ENCODE measurements at regions not wholly inside any gene's neighbourhood (a gene's known extent, or its start where the extent isn't known, plus 50 kb on each side); places are given as distances from the start of the nearest gene placed in this dataset.

DNA sequence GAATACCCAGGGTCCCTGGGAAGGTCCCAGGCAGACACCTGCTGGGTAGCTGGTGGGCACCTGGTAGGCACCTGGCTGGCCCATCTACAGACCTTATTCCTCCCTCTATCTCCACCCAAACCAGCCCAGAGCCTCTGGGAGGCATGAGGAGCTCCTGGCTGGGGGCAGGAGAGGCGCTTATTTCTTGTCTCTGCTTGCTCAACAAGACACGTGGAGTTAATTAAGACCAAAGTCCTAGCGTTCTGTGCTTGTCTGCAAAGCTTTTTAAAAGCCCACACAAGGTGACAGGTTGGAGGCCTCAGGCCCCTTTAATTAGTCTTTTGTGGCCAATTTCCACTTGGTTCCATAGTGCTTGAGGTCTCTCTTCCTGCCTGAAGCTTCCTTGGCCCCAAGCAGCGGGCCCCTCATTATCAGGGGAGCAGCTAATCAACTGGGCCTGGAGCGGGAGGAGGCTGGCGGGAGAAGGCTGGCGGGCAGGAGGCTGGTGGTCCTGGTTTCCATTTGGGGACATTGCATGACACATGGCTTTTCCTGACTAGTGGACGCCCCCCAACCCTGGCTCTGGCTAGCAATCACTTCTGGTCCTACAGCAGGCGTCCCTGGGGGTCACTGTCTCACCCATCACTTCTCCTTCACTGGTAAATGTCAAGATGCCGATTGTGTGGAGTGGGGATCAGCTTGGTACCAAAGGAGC lies 65.4 kb upstream of the HDAC4 start:
- Histone ChIP-seq H3K27me3 (ENCODE audit: insufficient read depth, low read length) (no peaks in the 10 kb centered on the region), H3K4me3 (ENCODE audit: low read length) (no peak overlapping the region), H3K9ac (ENCODE audit: low read depth, low read length) (no peak overlapping the region), H3K36me3 (ENCODE audit: insufficient read depth, low read length) (no peaks in the 10 kb centered on the region), H3K4me1 (ENCODE audit: insufficient read depth, low read length) (no peaks in the 10 kb centered on the region), H3K9me3 (ENCODE audit: insufficient read depth, low read depth, low read length) (peaks cover 9% of the 10 kb centered on the region), H3K27ac (ENCODE audit: low read depth, low read length) (no peak overlapping the region)
- WGBS, result 89% methylated on average over 10 of the region's 10 CpGs

- Histone ChIP-seq H3K4me3 (ENCODE audit: low read length) (no peak overlapping the region), H3K4me1 (ENCODE audit: insufficient read depth, low read length) (no peaks in the 10 kb centered on the region), H3K27ac (ENCODE audit: low read depth, low read length) (no peak overlapping the region), H3K9ac (ENCODE audit: low read depth, low read length) (no peak overlapping the region), H3K27me3 (ENCODE audit: insufficient read depth, low read length) (no peaks in the 10 kb centered on the region), H3K9me3 (ENCODE audit: insufficient read depth, low read depth, low read length) (peaks cover 5% of the 10 kb centered on the region; the same call in 1 of the 2 replicates), H3K36me3 (ENCODE audit: insufficient read depth, low read length) (no peaks in the 10 kb centered on the region)
- WGBS, result 92% methylated on average over 31 of the region's 31 CpGs
Observed at GRCh38 chr2:239465017-239466001, 64.5 kb upstream of the HDAC4 start.

GRCh38 chr2:239464166-239465016 lies 63.6 kb upstream of the HDAC4 start:
- Histone ChIP-seq H3K4me1 (ENCODE audit: insufficient read depth, low read length) (no peaks in the 10 kb centered on the region), H3K36me3 (ENCODE audit: insufficient read depth, low read length) (no peaks in the 10 kb centered on the region), H3K4me3 (ENCODE audit: low read length) (no peak overlapping the region), H3K9ac (ENCODE audit: low read depth, low read length) (no peak overlapping the region), H3K27me3 (ENCODE audit: insufficient read depth, low read length) (no peaks in the 10 kb centered on the region), H3K27ac (ENCODE audit: low read depth, low read length) (no peak overlapping the region), H3K9me3 (ENCODE audit: insufficient read depth, low read depth, low read length) (peaks cover 3% of the 10 kb centered on the region; the same call in 1 of the 2 replicates)
- 94% methylated on average over 21 of the region's 21 CpGs for WGBS

- Histone ChIP-seq H3K27ac (ENCODE audit: low read depth, low read length) (no peak overlapping the region), H3K9me3 (ENCODE audit: insufficient read depth, low read depth, low read length) (no peaks in the 10 kb centered on the region), H3K27me3 (ENCODE audit: insufficient read depth, low read length) (no peaks in the 10 kb centered on the region), H3K4me3 (ENCODE audit: low read length) (no peak overlapping the region), H3K9ac (ENCODE audit: low read depth, low read length) (no peak overlapping the region), H3K36me3 (ENCODE audit: insufficient read depth, low read length) (no peaks in the 10 kb centered on the region), H3K4me1 (ENCODE audit: insufficient read depth, low read length) (no peaks in the 10 kb centered on the region)
- WGBS, result 93% methylated on average over 16 of the region's 16 CpGs
Observed at GRCh38 chr2:239463541-239464165, 62.8 kb upstream of the HDAC4 start.

DNA sequence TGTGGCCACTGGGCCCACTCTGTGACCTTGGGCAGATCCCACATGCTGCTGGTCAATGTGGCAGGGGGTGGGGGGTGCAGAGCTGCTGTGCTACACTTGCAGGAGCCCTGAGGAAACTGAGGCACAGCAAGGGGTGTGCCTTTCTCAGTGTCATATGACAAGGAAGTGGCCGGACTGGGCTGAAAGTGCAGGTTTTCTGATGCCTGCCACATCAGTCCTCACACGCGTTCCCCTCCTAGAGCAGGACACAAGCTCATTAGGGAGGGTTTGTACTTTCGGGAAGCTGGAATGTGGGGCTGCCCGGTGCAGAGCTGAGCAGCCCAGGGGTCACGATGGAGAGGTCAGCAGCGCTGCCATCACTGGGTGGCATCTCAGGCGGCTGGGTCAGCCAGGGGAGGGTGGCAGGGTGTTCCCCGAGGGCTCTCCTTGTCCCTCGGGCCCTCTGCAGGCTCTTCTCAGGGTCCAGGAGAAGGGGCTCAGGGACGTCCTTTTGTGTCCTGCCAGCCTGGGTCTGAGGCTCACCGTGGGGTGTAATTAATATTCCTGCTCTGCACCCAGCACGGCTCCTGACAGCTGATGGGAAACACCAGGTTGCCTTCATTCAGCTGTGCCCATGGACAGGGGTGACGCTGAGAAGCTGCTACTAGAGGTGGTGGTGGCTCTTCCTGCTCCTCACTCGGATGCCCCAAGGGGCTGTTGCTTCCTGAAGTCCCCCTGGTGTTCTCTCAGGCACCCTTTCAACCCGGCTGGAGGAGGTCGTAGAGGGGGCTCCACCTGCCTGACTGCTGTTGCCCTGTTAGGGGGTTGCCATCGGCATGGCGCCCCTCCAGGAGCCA lies 62.1 kb upstream of the HDAC4 start:
- H3K9me3 ChIP-seq (ENCODE audit: insufficient read depth, low read depth, low read length), result no peaks in the 10 kb centered on the region
- no peaks in the 10 kb centered on the region for H3K4me1 ChIP-seq (ENCODE audit: insufficient read depth, low read length)
- H3K27me3 ChIP-seq (ENCODE audit: insufficient read depth, low read length), result no peaks in the 10 kb centered on the region
- H3K9ac ChIP-seq (ENCODE audit: low read depth, low read length), result no peak overlapping the region
- no peaks in the 10 kb centered on the region for H3K36me3 ChIP-seq (ENCODE audit: insufficient read depth, low read length)
- H3K4me3 ChIP-seq (ENCODE audit: low read length), result no peak overlapping the region
- H3K27ac ChIP-seq (ENCODE audit: low read depth, low read length), result no peak overlapping the region
- WGBS, result 92% methylated on average over 19 of the region's 19 CpGs

- Histone ChIP-seq H3K27me3 (ENCODE audit: insufficient read depth, low read length) (no peaks in the 10 kb centered on the region), H3K4me3 (ENCODE audit: low read length) (no peak overlapping the region)
Observed at GRCh38 chr2:239462191-239462515, 61.3 kb upstream of the HDAC4 start.

GRCh38 chr2:239461291-239462190 lies 60.7 kb upstream of the HDAC4 start:
- no peak overlapping the region for H3K27ac ChIP-seq (ENCODE audit: low read depth, low read length)
- no peak overlapping the region for H3K9ac ChIP-seq (ENCODE audit: low read depth, low read length)
- no peaks in the 10 kb centered on the region for H3K9me3 ChIP-seq (ENCODE audit: insufficient read depth, low read depth, low read length)
- no peaks in the 10 kb centered on the region for H3K4me1 ChIP-seq (ENCODE audit: insufficient read depth, low read length)
- no peaks in the 10 kb centered on the region for H3K27me3 ChIP-seq (ENCODE audit: insufficient read depth, low read length)
- 90% methylated on average over 19 of the region's 19 CpGs for WGBS
- no peaks in the 10 kb centered on the region for H3K36me3 ChIP-seq (ENCODE audit: insufficient read depth, low read length)
- no peak overlapping the region for H3K4me3 ChIP-seq (ENCODE audit: low read length)

More at GRCh38 chr2:239462191-239462515, 61.3 kb upstream of the HDAC4 start:
- Histone ChIP-seq H3K36me3 (ENCODE audit: insufficient read depth, low read length) (no peaks in the 10 kb centered on the region), H3K4me1 (ENCODE audit: insufficient read depth, low read length) (no peaks in the 10 kb centered on the region), H3K9me3 (ENCODE audit: insufficient read depth, low read depth, low read length) (no peaks in the 10 kb centered on the region), H3K27ac (ENCODE audit: low read depth, low read length) (no peak overlapping the region), H3K9ac (ENCODE audit: low read depth, low read length) (no peak overlapping the region)
- WGBS, result 94% methylated on average over 7 of the region's 7 CpGs

DNA sequence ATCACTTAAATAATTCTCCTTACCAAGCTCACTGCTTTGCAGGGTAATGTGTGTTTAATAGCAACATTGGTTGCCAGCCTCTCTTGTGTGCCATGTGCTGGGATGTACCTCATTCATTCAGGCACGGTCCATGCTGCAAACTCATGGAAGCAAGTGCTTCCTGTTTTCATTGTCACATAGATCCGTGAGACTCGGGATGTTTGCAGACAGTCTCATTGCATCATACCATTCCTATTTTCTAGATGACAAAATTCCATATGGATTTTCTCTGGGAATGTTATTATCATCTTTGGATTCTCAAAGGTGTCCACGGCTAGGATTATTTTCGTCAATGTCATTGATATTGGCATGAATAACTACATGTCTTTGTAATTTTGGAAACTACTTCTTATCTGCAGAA lies 60.0 kb upstream of the HDAC4 start:
- Histone ChIP-seq H3K4me3 (ENCODE audit: low read length) (no peak overlapping the region), H3K9me3 (ENCODE audit: insufficient read depth, low read depth, low read length) (no peaks in the 10 kb centered on the region), H3K27me3 (ENCODE audit: insufficient read depth, low read length) (no peaks in the 10 kb centered on the region), H3K36me3 (ENCODE audit: insufficient read depth, low read length) (no peaks in the 10 kb centered on the region), H3K4me1 (ENCODE audit: insufficient read depth, low read length) (no peaks in the 10 kb centered on the region), H3K27ac (ENCODE audit: low read depth, low read length) (no peak overlapping the region), H3K9ac (ENCODE audit: low read depth, low read length) (no peak overlapping the region)
- 87% methylated on average over 5 of the region's 5 CpGs for WGBS

- Histone ChIP-seq H3K9ac (ENCODE audit: low read depth, low read length) (no peak overlapping the region), H3K36me3 (ENCODE audit: insufficient read depth, low read length) (no peaks in the 10 kb centered on the region), H3K27ac (ENCODE audit: low read depth, low read length) (no peak overlapping the region), H3K4me1 (ENCODE audit: insufficient read depth, low read length) (no peaks in the 10 kb centered on the region), H3K27me3 (ENCODE audit: insufficient read depth, low read length) (no peaks in the 10 kb centered on the region), H3K9me3 (ENCODE audit: insufficient read depth, low read depth, low read length) (peaks cover 7% of the 10 kb centered on the region; the same call in 1 of the 2 replicates), H3K4me3 (ENCODE audit: low read length) (no peak overlapping the region)
- 90% methylated on average over 10 of the region's 10 CpGs for WGBS
Observed at GRCh38 chr2:239459606-239460005, 58.8 kb upstream of the HDAC4 start.

Data from HUES64 (cell line).